NOMO-1 treated with dmso at 0.1 percent for 144 hours (cell line): ENCODE measurements at regions not wholly inside any gene's neighbourhood (a gene's known extent, or its start where the extent isn't known, plus 50 kb on each side); places are given as distances from the start of the nearest gene placed in this dataset.

Source experiments
- DNase-seq: peaks from one replicate; lab custom pipeline; 2025; ENCODE audit not compliant: unreplicated experiment; lab: John Stamatoyannopoulos, UW

DNA sequence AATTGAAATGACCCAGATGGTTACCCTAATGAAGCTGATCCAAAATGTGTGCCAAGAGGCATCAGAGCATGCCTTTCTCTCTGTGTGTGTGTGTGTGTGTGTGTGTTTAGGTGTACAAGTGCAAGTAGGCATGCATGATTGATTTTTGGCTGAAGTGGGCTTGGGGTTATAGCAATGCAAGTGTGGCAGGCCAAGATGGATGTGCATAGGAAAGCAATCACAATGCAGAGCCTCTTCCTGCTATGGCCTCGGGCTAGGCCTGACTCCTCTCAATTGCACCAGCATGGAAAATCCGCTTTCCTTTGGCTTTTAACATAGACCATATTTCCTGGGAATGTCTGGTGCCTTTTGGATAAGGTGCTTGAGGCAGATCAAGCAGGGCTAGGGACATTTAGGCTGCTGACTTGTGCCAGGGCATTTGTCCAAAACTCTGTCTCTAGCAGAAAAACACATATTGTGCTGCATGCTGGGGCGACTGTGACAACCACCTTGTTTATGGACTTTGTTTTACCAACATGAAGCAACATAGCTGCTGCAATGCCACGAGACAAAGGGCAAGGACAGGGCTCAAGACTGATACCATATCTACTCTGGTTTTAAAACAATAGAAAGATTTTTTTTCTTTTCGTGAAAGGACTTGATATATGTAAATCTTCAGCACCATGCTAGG, 395.7 kb downstream of the RAPGEF2 start:
- no peak for DNase-seq

- DNase-seq, result no peak
Measured at GRCh38 chr4:159500861-159501260, 398.0 kb downstream of the RAPGEF2 start.

- no peak for DNase-seq
Measured at GRCh38 chr4:159503236-159504008, 400.5 kb downstream of the RAPGEF2 start.

DNA sequence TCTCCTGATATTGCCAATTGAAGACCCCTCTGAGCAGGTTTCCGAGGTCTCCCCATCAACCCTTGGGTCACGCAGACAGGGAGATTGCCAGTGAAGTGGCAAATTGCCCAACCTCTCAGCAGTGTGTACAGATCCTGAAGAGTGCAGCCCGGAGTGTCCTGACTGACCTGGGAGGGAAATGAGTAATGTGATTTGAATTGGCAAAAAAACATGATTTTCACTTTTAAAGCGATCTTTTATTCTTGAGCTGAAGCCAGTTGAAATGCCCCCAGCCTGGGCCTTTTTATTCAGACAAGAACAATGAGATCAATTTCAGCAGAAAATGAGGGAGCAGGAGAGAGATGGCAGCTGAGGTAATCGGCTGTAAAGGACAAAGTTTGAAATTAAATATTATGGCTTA, 401.8 kb downstream of the RAPGEF2 start:
- no peak for DNase-seq

GRCh38 chr4:159505266-159505975, 402.5 kb downstream of the RAPGEF2 start:
- DNase-seq, result no peak

DNA sequence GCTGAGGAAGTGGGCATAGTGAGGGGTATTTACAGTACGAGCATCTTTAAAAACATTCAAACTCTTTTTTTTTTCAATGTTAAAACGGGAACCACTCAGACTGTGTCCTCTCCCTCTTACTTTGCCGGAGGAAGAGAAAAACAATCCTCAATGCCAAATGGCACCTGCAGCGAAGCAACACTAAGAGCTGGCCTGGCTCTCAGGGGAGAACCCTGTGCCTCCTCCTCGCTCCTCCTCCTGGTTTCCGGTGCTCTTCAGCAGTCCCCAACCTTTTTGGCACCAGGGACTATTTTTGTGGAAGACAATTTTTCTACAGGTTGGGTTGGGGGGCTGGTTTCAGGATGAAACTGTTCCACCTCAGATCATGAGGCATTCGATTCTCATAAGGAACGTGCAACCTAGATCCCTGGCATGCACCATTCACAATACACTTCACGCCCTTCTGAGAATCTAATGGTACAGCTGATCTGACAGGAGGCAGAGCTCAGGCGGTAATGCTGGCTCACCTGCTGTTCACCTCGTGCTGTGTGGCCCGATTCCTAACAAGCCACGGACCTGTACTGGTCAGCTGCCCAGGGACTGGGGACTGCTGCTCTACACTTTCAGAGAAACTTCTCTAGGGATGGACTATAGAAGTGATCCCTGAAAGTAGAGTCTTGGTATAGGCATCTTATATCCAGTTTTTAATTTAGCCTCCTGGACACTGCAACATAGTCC, 404.1 kb downstream of the RAPGEF2 start:
- DNase-seq, result no peak

GRCh38 chr4:159508917-159509500, 406.1 kb downstream of the RAPGEF2 start:
- no peak for DNase-seq

DNA sequence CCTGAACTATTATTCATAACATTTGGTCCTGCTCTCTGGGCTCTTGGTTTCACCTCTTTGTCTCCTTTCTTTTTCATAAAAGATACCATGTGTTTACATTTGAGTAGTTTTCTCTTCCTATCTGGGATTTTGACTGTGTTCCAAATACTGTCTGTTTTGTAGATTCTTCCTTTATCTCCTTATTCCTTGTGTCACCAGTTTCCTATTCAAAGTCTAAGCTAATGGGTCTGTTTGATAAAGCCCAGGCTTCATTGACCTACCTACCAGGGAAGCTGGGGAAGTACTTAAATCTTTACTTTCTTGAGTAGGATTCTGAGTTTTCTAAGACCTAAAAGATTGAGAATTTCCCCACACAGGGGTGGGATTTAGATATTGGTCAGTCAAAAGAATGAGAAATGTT, 409.5 kb downstream of the RAPGEF2 start:
- no peak for DNase-seq

- no peak for DNase-seq
Measured at GRCh38 chr4:159515314-159516025, 412.6 kb downstream of the RAPGEF2 start.

GRCh38 chr4:159516556-159517140, 413.8 kb downstream of the RAPGEF2 start:
- DNase-seq, result no peak

- DNase-seq, result no peak
Measured at GRCh38 chr4:159520074-159520473, 417.2 kb downstream of the RAPGEF2 start.

GRCh38 chr4:159526172-159526571, 423.3 kb downstream of the RAPGEF2 start:
- no peak for DNase-seq

DNA sequence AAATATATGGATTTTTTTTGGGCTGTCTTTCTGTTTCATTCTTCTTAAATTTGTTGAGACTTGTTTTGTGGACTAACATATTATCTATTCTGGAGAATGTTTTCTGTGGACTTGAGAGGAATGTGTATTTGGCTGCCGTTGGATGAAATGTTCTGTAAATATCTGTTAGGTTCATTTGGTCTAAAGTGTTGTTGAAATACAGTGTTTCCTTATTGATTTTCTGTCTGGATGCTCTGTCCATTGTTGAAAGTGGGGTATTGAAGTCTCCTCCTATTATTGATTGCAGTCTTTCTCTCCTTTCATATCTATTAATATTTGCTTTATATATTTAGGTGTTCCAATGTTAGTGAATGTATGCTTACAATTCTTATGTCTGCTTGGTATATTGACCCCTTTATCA, 431.8 kb downstream of the RAPGEF2 start:
- no peak for DNase-seq

- DNase-seq, result no peak
Measured at GRCh38 chr4:159538556-159538955, 435.7 kb downstream of the RAPGEF2 start.

GRCh38 chr4:159540038-159540437, 437.2 kb downstream of the RAPGEF2 start:
- no peak for DNase-seq

DNA sequence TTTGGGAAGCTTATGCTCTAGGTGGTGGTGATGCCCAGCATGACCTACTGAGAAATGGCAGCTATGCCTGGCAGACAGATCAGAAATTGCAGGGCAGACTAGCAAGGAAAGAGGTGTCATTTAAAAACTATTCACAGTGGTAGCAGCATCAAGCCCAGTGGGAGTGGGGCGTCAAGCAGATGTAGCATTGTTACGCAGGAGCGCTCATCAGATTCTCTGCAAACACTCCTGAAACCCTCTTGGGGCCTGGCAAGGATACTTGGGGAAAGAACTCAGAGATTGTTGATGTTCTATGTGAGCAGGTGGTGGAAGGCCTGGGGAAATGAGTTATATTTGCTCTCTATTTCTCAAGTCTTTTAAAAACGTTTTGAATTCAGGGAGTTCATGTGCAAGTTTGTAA, 437.6 kb downstream of the RAPGEF2 start:
- DNase-seq, result no peak

DNA sequence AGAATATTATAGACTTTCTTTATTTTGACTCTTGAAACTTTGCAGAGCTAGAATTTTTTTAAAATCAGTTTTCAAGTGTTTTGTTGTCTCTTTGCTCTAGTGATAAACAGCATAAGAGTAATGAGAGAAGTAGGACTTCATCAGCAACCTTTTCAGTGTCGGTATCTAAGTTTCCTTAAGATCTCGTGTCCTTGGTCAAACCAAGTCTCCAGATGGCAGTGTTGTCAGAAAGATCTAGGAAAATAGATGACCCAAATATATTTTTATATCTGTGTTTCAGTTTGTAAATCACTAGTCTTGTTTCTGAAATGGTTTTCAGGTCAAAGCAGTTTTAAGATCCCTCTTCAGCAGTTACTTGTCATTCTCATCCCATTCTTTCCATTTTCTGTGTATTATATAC, 438.3 kb downstream of the RAPGEF2 start:
- no peak for DNase-seq

DNA sequence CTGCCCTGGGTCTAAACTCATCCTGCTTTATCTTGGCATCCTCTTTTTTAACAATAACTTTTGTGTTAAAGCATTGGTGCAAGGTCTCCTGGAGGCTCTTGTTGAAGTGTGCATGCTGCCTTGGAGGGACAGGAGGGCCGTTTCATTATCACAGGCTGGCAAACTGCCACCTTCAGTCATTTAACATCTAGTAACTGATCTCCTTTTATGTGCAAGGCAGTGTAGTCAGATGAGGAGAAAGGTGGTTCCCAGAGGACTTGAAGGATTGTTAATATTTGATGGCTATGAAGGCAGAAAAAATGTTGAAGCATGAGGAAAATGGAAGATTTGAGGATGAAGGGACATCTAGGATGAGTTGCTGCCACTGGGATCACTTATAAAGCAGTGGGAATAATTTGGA, 439.4 kb downstream of the RAPGEF2 start:
- DNase-seq, result no peak

GRCh38 chr4:159543831-159544230, 441.0 kb downstream of the RAPGEF2 start:
- no peak for DNase-seq

DNA sequence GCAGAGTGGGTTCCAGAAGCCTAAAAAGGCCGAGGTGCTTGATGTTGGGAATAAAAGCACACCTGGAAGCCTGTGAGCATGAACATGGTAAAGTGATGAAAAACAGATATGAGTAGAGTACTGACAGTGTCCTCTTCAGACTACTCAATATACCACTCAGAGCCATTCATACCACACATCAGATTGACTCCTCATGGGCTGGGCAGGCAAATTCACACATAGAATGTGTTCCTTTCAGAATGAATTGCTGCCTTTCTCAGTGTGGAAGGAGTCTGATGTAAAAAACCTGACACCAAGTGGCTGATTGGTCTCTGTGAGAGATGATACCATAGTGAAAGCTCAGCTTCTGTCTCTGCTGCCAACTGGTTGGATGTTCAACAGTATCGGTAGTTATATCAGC, 442.7 kb downstream of the RAPGEF2 start:
- DNase-seq, result no peak
